ENCODE measurements at regions not wholly inside any gene's neighbourhood (a gene's known extent, or its start where the extent isn't known, plus 50 kb on each side); places are given as distances from the start of the nearest gene placed in this dataset.
"Not testable (repeated sequence)": the region's sequence is repeated elsewhere in the genome, so short reads cannot be mapped to it uniquely, and the experiment has no call there.

DNA sequence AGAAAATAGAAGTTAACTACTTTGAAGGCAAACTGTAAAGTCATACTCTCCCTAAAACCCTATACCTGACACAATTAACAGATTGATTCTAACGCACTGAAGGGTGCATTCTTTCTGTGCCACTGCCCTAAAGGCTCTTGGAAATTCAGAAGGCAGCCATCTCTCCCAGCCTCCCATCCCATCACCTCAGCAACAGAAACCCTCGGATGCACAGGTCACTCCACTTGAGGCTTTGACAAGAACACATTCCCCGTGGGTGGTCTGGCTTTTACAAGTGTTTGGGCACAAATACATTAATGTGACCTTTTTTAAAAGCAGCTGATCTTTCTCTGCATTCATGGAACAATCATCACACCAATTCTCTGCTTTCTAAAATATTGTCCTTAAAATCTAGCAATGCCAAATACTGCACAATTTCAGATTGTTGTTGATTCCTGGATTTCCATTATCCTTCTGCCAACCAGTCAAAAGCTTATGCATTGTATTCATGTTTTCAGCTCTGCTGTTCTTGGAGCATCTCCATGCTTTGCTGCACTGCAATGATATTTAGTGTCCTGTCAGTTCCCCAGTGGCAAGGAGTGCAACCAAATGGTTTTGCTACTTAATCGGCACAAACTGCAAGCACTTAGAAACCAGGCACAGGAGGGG is 175.6 kb downstream of the TMEM161B start:
- no peak for DNase-seq (ENCODE audit: low spot score)

DNA sequence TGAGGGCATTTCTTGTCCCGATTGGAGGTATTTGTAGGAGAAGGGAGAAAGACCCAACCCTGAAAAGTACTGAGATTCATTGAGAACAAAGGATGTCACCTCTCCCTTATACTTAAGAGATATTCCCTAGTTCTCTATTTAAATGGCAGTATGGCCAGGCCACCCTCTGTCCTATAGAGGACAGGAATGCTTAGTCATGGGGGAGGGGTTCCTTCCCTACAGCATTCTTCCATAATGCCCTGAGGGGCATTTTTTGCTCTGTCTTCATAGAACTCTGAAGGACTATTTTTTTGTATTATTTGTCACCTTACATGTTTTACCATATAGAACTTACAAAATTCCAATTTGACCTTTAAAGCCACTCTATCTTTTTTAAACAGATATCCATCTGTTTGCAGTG is 176.3 kb downstream of the TMEM161B start:
- no peak for DNase-seq (ENCODE audit: low spot score)

GRCh38 chr5:88090506-88090905 is 178.1 kb downstream of the TMEM161B start:
- DNase-seq (ENCODE audit: low spot score): no peak

DNA sequence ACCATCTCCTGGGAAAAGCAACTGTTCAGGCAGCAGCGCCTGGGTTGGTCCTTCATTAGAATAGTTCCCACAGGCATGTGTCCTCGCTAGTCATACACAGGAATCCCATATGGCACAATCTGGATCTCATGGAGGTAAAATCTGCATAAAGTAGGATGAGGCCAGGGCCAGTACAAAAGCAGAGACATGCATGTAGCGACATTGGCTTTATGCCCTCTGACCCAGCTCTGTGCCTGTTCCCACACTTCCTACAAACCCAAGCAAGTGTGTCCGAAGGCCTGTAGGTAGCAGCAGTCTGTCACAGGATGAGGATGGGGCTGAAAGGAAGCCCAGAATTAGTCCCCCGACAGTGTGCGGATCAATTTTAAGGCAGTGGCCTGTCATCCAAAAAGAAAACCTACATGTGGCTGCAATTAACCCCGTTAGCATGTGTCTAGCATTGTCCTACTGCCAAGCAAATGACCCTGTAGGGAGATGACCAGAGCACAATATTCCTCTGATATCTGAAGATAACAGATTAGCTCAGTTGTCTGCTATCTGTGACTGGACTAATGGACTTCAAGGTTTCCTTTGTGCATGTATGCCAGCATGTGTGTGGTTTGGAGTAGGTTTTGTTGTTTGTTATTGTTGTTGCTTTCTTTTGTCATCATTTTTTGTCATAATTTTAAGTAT is 178.8 kb downstream of the TMEM161B start:
- no peak for DNase-seq (ENCODE audit: low spot score)

- no peak for DNase-seq (ENCODE audit: low spot score)
These were observed 183.2 kb downstream of the TMEM161B start for GRCh38 chr5:88085462-88085861.

GRCh38 chr5:88081877-88082276 is 186.8 kb downstream of the TMEM161B start:
- DNase-seq (ENCODE audit: low spot score): no peak

DNA sequence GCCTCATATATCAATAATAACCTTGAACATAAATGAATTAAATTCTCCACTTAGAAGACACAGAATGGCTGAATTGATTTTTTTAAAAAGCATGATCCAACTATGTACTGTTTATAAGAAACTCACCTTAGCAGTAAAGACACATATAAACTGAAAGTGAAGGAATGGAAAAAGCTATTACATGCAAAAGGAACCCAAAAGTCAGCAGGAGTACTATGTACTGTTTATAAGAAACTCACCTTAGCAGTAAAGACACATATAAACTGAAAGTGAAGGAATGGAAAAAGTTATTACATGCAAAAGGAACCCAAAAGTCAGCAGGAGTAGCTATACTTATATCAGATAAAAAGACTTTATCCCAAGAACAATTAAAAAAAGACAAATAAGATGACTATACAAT is 204.8 kb downstream of the TMEM161B start:
- DNase-seq (ENCODE audit: low spot score): no peak

- DNase-seq (ENCODE audit: low spot score): no peak
These were observed 208.5 kb downstream of the TMEM161B start for GRCh38 chr5:88060194-88060593.

DNA sequence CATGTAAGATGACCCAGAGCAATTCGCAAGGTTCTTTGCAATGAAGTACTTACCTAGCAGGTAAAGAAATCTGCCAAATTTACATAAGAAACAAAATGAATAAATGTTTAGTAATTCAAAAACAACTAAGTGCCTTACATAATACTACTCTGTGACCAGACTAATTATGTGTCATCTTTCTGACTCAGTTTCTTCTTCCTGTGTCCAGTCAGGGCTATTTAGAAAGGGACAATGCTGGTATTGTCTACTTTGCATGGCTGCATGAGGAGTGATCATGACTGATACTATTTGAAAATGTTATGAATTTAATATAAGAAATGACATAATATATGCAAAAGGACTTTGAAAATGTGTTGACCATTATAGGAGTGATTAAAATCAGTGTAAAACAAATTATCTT is 210.0 kb downstream of the TMEM161B start:
- DNase-seq (ENCODE audit: low spot score): no peak

DNA sequence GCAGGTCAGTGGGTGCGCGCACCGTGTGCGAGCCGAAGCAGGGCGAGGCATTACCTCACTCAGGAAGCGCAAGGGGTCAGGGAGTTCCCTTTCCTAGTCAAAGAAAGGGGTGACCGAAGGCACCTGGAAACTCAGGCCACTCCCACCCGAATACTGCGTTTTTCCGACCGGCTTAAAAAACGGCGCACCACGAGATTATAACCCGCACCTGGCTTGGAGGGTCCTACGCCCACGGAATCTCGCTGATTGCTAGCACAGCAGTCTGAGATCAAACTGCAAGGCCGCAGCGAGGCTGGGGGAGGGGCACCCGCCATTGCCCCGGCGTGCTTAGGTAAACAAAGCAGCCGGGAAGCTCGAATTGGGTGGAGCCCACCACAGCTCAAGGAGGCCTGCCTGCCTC is 216.2 kb downstream of the TMEM161B start:
- not testable (repeated sequence) for DNase-seq (ENCODE audit: low spot score)

GRCh38 chr5:88051148-88051547 is 217.5 kb downstream of the TMEM161B start:
- DNase-seq (ENCODE audit: low spot score): no peak

GRCh38 chr5:88049737-88050136 is 218.9 kb downstream of the TMEM161B start:
- no peak for DNase-seq (ENCODE audit: low spot score)

- DNase-seq (ENCODE audit: low spot score): no peak
These were observed 219.5 kb downstream of the TMEM161B start for GRCh38 chr5:88049156-88049555.

- no peak for DNase-seq (ENCODE audit: low spot score)
These were observed 222.6 kb downstream of the TMEM161B start for GRCh38 chr5:88045931-88046461.

DNA sequence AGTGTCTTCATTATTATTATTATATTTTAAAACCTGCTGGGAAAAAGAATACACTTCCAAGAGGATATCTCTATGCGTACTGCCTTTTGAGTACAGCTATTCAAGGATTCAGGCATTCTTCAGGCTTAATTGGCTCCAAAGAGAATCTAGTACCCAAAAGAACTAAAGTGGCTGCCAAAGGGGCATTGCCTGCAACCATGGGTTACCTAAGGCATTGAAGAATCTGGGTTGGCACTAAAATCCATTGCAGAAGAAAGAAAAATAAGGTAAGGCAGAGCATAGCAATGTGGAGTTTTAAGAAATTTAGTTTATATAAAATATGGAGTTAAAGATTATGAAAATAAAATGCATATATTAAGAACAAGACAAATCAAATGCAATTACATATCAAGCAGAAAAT is 223.5 kb downstream of the TMEM161B start:
- DNase-seq (ENCODE audit: low spot score): no peak

- DNase-seq (ENCODE audit: low spot score): no peak
These were observed 234.1 kb downstream of the TMEM161B start for GRCh38 chr5:88034520-88034919.

DNA sequence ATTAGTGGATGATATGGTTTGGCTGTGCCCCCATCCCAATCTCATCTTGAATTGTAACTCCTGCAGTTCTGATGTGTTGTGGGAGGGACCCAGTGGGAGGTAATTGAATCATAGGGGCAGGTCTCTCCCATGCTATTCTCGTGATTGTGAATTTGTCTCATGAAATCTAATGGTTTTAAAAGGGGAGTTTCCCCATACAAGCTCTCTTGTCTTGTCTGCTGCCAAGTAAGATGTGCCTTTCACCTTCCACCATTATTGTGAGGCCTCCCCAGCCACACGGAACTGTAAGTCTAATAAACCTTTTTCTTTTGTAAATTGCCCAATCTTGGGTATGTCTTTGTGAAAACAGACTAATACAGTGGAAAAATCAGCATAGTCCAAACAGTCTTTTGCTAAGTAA is 235.5 kb downstream of the TMEM161B start:
- no peak for DNase-seq (ENCODE audit: low spot score)

DNA sequence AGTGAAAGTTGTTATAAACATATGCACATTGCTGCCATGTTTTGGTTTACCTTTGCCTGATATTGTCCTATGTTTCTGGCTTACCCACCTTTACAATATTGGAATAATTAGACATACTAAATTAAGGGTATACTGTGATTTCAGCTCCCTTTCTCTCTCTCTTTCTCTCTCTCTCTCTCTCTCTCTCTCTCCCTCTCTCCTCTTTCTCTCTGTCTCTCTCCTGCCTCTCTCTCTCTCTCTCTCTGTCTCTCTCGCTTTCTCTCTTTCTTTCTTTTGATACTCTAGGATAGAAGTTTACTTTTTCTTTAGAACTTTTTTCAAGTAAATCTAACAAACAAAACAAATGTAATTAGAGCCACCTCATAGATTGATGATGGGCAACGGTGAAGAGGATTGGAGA is 239.6 kb downstream of the TMEM161B start:
- no peak for DNase-seq (ENCODE audit: low spot score)

DNA sequence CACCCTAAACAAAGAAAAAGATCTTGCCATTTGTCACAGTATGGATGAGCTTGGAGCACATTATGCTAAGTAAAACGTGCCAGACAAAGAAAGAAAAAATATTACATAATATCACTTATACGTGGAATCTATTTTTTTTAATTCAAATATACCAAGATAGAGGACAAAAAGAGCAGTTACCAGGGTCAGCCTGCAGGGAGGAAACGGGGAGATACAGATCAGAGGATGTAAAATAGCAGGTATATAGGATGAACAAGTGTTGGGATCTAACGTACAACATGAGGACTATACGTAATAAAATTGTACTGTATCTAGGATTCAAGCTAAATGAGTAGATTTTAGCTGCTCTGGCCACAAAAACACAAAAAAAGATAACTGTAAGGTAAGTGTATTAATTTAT is 247.5 kb downstream of the TMEM161B start:
- DNase-seq (ENCODE audit: low spot score): no peak

GRCh38 chr5:88014984-88015383 is 253.7 kb downstream of the TMEM161B start:
- DNase-seq (ENCODE audit: low spot score): not testable (repeated sequence)

DNA sequence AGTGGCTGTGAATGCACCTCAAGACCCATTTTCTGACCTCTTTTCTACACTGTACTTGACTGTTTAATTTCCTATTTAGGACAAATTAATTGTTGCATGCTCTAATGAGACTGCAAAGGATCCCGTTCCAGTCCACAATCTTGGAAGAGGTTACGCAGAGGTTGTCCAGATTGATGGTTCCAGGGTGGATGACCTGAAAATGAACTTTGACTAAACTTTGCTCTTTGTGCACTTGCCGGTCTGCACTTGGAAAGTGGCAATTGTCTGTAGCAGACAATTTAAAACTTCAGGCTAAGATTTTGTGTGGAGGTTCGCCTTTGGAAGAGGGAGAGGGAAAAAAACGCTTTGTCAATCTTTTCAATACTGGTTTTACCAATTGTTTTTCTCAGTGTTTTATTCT is 267.8 kb downstream of the TMEM161B start:
- DNase-seq (ENCODE audit: low spot score): no peak

GRCh38 chr5:87997662-87998061 is 271.0 kb downstream of the TMEM161B start:
- DNase-seq (ENCODE audit: low spot score): no peak

DNA sequence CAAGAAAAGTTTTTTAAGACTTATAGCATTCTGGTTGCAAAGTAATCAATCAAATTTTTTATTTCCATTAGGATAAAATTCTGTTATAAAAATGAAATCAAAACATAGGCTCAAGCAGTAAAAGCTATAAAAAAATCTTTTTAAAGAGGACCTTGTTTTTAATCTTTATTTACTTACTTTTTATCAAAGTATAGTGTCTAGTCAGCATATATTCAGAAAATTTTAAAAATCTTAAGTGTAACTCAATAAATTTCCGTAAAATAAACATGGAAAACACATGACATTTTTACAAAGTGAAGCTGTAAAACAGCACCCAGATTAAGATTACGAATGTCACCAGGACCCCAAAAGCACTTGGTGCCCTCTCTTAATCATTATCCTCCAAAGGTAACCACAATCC is 302.4 kb downstream of the TMEM161B start:
- DNase-seq (ENCODE audit: low spot score): no peak
